AG04449 (cell line): ENCODE measurements at regions not wholly inside any gene's neighbourhood (a gene's known extent, or its start where the extent isn't known, plus 50 kb on each side); places are given as distances from the start of the nearest gene placed in this dataset.

Source experiments
- CTCF ChIA-PET: fragments of 350-600 bp; formaldehyde crosslinking; extraction: SDS; loops from one replicate; lab custom pipeline; 2021; ENCODE audit warnings: antibody characterized with exemption; lab: Yijun Ruan, JAX
- POLR2A ChIA-PET: fragments of 400-600, 350-600 bp; formaldehyde crosslinking; extraction: SDS; loops from one replicate; lab custom pipeline; 2020; ENCODE audit warnings: antibody characterized with exemption, inconsistent platforms; lab: Yijun Ruan, JAX
- DNase-seq: peaks from one replicate; pipeline ENCODE4 v3.0.0-alpha.2; 2010; ENCODE audit warnings: low read depth, low spot score
- H3K4me3 ChIP-seq: 2 replicates; pipeline ENCODE4 v1.5.1; 2011; ENCODE audit warnings: low read depth, mild to moderate bottlenecking, control low read depth, low read length
- CTCF ChIP-seq: IDR thresholded peaks from one replicate; pipeline ENCODE4 v1.5.1; 2011; ENCODE audit warnings: mild to moderate bottlenecking, moderate library complexity, low read length, control low read depth, inconsistent platforms; ENCODE audit not compliant: insufficient read depth; ENCODE audit errors: missing control alignments

DNA sequence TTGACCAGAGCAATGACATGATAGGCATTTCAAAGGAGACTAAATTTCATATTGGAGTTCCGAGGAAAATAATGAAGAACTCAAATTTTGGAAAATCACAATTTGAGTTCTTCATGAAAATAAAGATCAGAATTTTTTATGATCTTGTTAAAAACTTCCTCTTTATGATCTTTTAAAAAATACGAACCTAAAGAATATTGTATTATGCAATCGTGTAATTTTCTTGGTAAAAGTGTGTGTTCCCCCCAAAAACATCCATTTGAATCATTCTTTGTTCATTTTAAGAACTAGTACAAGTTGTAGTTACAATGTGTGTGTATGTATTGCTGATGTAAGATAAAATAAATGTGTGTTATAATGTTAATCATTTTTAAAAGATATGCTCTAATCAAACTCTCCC, 79.3 kb upstream of the PDK4 start:
- no peak overlapping the region for H3K4me3 ChIP-seq
- ChIA-PET CTCF (interaction anchor here (1.1 to 2.3 kb wide), 3 partner anchors 12 to 164 kb away, joined by 3 to 6 read pairs (median 6); no protein-coding TSS in a partner anchor), POLR2A (no interaction called here)
- DNase-seq: no peak
- no peak for TF ChIP-seq CTCF

GRCh38 chr7:95675016-95675415, 78.7 kb upstream of the PDK4 start:
- CTCF ChIA-PET: interaction anchor here (0.6 to 2.3 kb wide), 6 partner anchors 9 to 163 kb away, joined by 3 to 6 read pairs (median 4); no protein-coding TSS in a partner anchor
- POLR2A ChIA-PET: no interaction called here
- no peak for TF ChIP-seq CTCF
- no peak overlapping the region for H3K4me3 ChIP-seq
- no peak for DNase-seq

GRCh38 chr7:95674101-95674500, 77.8 kb upstream of the PDK4 start:
- no peak for TF ChIP-seq CTCF
- ChIA-PET POLR2A (no interaction called here), CTCF (interaction anchor here (1.4 to 2.3 kb wide), 3 partner anchors 9 to 146 kb away, joined by 4 to 6 read pairs (median 5); no protein-coding TSS in a partner anchor)
- DNase-seq: no peak
- no peak overlapping the region for H3K4me3 ChIP-seq

DNA sequence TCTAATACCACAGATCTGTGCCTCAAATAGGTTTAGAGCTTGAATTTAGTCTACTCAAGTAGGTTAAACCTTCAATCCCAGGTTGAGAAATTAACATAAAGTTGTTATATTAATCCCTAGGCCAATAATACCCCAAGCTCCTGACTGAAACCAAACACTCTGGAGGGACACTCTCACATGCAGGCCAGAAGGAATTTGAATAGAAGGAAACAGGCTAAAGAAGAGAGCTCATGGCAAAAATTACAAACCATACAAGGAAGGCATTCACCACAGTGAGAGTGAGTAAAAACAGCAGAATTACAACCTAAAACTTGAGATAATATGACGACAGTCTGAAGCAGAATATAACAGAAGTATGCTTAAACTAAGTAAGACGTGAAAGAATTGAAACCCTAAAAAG, 76.1 kb upstream of the PDK4 start:
- TF ChIP-seq CTCF: no peak
- no peak overlapping the region for H3K4me3 ChIP-seq
- no peak for DNase-seq
- ChIA-PET POLR2A (no interaction called here), CTCF (interaction anchor here (0.7 to 2.2 kb wide), 5 partner anchors 14 to 161 kb away, joined by 4 to 9 read pairs (median 4); no protein-coding TSS in a partner anchor)

DNA sequence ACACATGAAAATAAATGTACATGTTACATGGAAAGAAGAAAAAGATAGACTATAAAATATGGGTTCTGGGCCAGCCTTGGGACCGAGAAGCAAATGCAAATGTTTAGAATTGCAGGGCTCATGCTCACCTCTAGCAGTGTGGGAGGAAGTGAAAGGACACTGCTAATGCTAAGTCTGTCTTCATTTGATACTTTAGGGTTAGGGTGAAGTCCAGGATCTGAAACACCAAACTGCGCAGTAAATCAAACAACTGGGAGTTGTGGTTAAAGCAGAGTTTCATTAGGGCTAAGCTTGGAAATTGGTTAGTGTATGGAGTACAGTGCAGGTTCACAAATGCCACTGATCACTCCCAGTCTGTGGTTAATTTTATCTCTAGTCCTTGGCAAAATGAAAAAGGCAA, 73.2 kb upstream of the PDK4 start:
- ChIA-PET CTCF (interaction anchor here (1.6 kb wide), 1 partner anchor 13 kb away, joined by 6 read pairs; no protein-coding TSS in a partner anchor), POLR2A (no interaction called here)
- no peak overlapping the region for H3K4me3 ChIP-seq
- TF ChIP-seq CTCF: no peak
- no peak for DNase-seq

DNA sequence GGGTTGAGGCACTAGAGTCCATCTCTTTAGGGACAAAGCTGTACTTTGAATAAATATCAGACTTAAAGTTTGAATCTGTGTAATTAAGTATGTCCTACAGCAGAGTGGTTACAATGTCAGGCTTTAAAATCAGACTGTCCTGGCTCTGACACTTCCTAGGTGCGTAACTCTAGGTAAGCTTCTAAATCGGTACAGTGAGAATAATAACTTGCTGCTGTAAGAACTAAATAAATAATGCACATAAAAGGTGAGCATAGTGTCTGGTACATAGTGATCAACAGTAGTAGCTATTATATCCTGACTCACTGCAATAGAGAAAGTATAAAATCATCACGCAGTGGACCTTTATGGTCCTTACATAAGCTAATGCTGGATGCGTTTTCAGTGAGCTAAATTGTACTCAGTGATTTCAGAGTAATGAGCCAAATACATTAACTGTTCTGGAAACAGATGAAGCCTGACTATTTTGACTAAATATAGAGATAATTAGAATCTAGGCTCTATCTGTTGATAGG, 72.2 kb upstream of the PDK4 start:
- ChIA-PET CTCF (interaction anchor here (1.4 to 1.6 kb wide), 2 partner anchors 14 to 157 kb away, joined by 5 to 6 read pairs; no protein-coding TSS in a partner anchor), POLR2A (no interaction called here)
- DNase-seq: no peak
- no peak for TF ChIP-seq CTCF
- no peak overlapping the region for H3K4me3 ChIP-seq
